CD4-positive, alpha-beta T cell treated with Interleukin-1 beta for 1 hour (primary cell): ENCODE measurements at regions not wholly inside any gene's neighbourhood (a gene's known extent, or its start where the extent isn't known, plus 50 kb on each side); places are given as distances from the start of the nearest gene placed in this dataset.

Experiments
- DNase-seq, 2 donors: peaks; one replicate each; pipeline ENCODE4 v3.0.0-alpha.2; 2020 to 2022

DNA sequence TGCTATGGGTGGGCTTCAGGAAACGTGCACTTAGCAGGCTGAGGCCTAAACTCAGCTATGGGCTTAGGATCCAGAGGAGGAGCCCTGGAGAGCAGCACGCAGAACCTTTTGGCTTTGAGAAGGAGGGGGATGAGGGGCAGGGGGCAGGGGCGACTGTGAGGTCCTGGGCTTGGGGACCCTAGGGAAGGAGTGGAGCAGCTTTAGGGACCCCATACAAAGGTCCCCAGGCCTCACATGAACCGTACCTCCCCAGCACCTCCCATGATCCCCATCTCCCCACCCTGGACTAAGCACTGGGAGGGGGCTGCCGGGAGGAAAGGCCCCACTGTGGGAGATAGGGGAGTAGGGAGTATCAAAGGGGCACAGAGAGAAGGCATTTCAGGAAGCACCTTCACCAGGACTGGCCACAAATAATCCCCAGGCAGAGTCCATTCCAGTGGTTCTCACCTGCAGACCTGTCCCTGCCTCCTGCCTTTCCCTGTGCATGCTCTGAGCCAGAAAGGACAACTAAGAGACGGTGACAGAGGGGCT is 62.0 kb upstream of the KLF13 start:
- DNase-seq, result no peak

DNA sequence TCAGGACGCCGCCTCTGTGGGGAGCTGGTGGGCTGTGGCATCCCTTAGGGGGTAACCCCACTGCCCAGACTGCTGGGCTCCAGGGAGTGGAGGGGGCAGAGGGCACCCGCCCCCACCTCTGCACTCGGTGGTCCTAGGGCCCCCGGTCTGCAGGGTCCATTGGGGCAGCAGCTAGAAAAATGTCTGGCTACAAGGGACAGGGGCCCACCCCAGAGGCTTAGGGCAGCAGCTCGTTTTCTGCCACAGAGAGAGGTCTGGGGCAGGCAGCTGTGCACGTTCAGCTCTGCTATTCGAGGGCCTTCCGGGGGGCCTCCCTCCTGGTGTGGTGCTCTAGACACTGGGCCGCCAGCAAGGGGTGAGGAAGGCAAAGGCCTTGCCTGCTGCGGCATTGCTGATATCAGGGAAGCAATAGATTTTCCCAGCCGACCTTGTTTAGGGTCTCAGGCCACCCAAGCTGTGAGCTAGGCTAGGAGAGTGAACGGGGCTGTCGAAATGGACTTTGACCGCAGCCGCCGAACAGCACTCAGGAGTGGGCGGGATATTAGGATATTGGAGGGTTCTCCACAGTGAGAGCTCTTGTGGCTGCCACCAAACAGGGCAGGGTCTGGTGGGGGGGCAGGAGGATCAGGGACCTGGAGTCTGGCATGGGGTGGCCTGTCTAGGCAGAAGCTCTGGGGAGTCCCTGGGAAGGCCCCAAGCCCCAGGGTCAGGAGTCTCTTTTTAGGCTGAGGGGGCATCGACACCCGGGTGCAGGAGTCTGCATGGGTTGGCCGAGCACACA is 61.4 kb upstream of the KLF13 start:
- DNase-seq, result no peak

DNA sequence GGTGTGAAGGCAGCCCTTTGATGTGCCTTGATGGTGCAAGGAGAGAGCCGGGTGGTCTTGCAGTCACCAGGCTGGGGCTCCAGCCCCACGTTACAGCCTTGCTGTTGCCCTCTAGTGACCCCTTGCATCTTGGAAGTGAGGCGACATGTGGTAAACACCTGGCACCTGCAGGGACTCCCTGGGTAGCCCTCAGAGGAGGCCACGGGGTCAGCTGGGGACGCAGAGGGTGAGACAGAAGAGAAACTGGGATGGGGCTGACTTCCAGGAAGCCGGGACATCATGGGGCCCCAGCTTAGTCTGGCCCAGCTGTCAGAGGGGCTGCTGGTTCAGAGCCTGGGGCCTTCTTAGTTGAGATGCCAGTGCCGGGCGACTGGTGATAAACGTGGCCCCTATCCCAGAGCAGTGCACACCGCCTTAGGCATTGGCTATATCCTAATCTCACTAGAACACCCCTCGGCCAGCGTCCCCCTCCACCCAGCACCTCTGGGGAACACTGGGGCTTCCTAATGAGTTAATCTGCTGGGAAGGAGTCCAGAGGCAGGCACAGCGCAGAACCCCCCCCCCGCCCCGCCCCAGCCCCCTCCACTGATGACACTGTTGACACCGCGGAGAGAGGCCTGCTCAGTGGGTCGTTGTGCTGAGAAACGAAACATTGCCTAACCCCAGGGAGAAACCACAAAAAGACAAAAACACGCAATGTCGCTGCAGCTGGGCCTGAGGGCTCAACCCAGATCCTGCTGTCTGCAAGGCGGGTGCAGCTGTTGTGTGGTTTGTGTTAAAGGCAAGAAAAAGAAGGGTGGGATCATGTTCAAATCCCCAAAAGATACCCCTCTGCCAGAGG is 60.5 kb upstream of the KLF13 start:
- peak; percentile 72 to 83 for DNase-seq

GRCh38 chr15:31266712-31267111 is 59.9 kb upstream of the KLF13 start:
- no peak for DNase-seq

GRCh38 chr15:31267161-31268107 is 59.2 kb upstream of the KLF13 start:
- no peak for DNase-seq

- DNase-seq, result no peak
Measured at GRCh38 chr15:31268108-31268501, 58.5 kb upstream of the KLF13 start.

GRCh38 chr15:31268911-31269784 is 57.5 kb upstream of the KLF13 start:
- no peak for DNase-seq

GRCh38 chr15:31269816-31270575 is 56.6 kb upstream of the KLF13 start:
- DNase-seq, result no peak

GRCh38 chr15:31270767-31271166 is 55.9 kb upstream of the KLF13 start:
- no peak for DNase-seq

DNA sequence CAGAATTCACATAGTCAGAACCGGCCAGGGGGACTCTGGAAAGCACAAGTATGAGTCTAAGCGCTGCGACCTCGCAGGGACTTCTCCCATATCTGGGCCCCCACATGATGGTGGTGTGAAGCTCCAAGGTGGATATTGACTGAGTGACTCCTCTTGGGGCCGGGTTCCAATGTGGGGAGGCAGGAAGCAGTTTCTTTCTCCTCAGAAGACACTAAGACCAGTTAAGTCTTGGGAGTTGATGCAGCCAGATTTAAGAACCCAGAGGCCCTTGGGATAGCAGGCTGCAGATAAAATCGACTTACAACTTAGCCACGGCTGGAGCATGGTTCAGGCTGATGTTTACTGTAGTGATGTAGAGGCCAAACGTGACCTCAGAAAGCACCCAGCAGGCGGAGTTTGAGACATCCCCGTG is 55.4 kb upstream of the KLF13 start:
- DNase-seq, result no peak

GRCh38 chr15:31271711-31272557 is 54.7 kb upstream of the KLF13 start:
- no peak for DNase-seq

- DNase-seq, result no peak
Measured at GRCh38 chr15:31272558-31273257, 53.9 kb upstream of the KLF13 start.

DNA sequence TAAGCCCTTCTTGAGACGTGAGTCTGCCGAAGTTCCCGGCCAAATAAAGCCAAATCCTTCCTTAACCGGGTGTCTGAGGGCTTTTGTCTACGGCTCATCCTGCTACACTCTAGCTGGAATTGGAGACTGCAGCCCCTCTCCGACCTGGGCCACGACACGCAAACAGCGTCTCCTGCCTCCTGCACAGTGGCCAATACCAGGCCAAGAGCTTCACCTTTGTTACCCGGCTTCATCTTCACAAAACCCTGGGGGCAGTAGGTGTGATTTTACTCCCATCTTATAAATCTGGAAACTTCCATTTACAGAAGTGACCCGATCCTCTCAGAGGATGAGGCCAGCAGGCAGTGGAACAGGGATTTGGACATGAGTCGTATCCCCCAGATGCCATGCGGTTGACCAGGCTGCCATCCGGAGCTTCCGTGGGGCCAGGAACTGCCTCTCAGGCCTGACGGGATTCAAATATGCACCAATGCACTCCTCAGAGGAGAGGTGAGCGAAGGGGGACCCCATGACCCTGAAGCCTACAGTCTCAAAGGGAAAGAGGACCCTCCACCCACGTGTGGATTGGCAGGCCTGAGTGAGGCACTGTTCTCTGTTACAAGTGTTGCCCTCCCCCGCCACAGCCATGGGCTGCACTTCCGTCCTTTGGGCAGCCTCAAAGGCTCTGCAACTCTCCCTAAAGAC is 53.2 kb upstream of the KLF13 start:
- DNase-seq, result no peak

DNA sequence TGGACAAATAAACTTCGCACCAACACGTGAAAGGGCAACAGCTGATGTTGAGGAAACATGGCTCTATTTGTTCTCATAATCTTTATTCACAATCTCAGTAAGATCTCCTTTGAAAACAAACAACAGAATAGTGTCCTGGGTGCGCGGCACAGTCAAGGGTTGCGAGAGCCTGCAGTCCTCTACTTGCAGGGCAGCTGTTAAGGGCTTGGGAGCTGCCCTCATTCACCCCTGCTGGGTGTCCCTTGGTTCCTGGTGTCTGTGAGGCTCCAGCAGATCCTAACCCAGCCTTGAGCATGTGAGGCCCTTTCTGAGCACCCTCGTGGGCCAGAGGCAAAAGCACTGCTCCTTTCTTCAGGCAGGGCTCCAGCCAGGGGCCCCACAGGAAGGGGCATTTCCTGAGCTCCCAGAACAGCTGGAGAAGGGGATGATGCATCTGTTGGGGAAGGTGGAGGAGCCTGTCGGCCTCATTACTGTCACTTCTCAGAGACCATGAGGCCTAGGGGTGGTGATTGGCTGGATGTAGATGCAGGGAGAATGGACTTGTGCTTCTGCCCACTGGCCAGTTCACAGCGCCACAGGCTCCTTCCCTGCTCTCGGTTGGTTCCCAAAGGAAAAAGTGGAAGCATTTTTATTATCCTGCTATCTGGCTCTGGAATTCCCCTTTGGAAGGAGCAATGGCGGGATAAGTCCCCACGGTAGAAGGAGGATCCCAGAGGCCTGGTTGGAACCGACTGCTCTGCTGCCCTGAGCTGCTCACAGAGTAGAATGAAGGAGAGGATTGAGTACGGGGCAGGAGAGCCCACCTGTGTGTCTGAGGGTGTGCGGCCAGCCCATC is 51.9 kb upstream of the KLF13 start:
- DNase-seq, result no peak

DNA sequence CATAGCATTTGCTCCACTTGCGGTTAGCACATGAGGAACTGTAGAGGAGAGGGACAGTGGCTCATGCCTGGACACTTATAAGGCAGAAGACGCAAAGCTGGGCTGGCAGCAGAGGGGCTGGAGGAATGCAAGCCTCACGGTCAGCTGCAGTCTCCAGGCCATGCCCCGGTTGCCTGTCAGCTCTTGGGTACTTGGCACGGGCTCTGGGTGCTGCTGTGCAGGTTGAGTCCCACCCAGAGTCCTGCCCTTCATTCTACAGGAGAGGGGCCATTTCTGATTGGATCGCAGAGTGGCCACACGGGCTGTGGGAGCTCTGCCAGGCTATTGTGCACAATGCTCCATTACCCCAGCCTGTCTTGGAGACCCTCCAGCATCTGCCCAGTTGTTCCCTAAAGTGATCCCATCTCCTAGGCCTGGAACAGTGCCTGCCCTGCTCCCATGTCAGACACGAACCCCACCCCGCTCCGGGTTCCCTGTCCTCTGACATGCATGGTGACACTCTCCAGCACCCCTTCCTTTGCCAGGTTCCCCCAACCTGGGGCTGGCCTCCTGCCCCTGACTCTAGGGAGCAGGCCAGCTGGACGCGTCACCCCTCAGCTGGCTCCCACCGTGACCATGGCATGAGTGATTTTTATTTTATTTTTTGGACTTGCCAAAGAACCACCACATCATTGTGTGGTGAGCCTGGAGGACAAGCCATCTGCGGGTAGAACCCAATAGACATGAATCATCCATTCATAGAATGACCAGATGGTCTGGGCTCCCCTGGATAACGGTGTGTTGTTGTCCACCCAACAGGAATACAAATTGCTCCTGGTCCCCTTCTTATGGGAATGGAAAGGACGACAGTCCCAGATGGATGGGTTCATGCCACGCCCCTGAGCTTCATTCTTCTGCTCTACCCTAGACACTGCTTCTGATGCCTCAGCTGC is 51.0 kb upstream of the KLF13 start:
- no peak for DNase-seq

DNA sequence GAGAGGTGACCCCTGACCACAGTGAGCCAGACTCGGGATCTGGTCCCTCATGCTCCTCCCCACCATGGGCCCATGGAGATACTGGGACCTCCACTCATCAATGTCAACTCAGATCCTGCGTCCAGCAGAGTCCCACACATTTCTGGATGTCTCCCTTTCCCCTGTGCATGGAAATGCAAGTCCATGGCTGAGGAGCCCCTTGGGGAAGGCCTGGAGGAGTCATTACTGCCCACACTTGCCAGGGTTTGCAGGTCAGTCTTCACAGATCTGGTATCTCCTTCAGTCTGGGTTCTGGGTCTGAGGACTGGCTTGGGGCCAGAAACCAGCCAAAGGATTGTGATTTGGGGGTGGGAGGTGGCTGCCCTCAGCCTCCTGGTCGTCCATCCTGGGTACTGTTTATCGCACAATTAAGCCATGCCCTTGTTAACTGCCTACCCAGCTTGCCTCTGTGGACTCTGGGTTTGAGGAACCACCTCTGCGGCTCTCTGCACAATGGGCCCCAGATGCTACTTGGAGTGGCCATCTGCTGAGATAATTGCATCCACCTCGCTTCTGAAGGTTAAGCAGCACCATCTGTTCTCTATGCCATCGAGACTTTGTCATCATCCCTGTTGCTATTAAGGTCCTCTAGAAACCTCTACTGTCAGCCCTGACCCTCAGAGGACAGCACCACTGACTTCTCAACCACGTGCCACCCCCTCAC is 49.9 kb upstream of the KLF13 start:
- no peak for DNase-seq
